GM21528 (cell line): ENCODE measurements at regions not wholly inside any gene's neighbourhood (a gene's known extent, or its start where the extent isn't known, plus 50 kb on each side); places are given as distances from the start of the nearest gene placed in this dataset.

Experiments
- ATAC-seq: cut with Tn5 transposase; IDR thresholded peaks from one replicate; pipeline ENCODE4 v1.9.1; 2021; ENCODE audit warnings: mild to moderate bottlenecking, moderate library complexity; ENCODE audit not compliant: unreplicated experiment, low FRiP score

DNA sequence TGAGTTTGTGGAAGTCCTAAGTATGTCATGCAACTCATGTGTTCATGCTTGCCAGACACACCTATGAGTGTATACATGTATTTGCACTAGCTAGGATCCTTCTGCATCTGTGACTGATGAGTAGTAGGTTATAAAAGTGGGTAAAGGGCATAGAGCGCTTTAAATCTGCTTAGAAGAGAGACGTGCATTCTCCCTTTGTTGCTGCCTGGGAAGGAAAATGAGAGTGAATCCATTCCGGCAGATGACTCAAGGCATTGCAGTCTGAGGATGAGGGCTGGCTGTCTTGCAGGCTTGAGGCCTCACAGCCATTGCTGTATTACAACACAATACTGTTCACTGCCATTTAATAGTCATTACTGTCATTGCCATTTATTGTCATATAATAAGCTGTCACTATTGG lies 120.8 kb upstream of the UMPS start:
- ATAC-seq = no peak

DNA sequence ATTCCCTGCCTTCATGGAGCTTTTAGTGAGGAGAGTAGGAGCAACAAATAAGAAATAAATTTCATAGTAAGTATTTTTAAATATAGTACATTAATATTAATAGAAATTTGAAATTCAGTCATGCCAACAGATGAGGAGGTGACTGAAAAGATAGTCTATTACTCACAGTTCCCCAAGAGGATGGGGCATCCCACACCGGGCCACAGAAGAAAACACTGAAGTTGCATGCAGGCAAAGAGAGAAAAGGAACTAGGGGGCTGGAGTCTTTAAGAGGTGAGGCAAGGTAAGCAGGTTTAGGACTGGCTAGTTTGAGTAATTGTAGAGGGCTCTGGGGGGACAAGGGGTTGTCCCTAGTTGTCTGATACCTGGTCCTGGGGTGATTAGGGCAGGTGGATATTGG lies 120.1 kb upstream of the UMPS start:
- ATAC-seq = no peak

- no peak for ATAC-seq
Measured at GRCh38 chr3:124611520-124611919, 118.7 kb upstream of the UMPS start.

- ATAC-seq = no peak
Measured at GRCh38 chr3:124615896-124616543, 114.2 kb upstream of the UMPS start.

DNA sequence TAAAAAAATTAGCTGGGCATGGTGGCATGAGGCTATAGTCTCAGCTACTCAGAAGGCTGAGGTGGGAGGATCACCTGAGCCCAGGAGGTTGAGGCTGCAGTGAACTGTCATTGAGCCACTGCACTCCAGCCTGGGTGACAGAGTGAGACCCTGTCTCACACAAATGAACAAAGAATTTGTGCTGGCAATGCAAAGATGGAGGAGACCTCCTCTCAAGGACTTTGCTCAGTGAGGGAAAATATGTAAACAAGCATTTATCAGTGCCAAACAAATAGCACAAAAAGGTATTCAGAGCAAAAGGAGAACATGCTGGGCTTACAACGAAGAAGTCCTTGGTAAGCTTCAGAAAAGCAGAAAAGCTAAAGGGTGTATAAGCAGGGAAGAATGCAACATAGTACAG lies 113.1 kb upstream of the UMPS start:
- ATAC-seq = no peak

DNA sequence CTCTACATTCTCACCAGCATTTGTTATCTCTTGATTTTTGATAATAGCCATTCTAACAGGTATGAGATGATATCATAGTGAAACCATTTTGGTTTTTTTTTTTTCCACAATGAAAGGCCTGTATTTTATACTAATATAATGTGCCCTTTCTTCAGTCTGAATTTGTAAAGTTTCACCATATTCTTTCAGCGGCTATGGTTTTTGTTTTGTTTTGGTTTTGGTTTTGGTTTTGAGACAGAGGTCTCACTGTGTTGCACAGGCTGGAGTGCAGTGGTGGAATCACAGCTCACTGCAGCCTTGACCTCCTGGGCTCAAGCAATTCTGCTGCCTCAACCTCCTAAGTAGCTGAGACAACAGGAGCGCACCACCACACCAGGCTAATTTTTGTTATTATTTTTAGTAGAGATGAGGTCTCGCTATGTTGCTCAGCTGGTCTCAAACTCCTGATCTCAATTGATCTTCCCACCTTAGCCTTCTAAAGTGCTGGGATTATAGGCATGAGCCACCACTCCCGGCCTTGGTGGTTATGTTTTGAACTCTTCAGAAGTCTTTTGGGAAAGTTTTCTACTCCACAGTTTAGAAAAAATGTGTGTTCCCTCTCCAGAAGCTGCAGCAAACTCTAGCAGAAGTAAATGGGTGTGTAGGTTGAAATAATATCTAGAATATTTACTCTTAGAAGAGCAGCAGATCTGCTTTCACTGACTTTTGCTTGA lies 110.2 kb upstream of the UMPS start:
- no peak for ATAC-seq

GRCh38 chr3:124620600-124621063 lies 109.6 kb upstream of the UMPS start:
- ATAC-seq = no peak

GRCh38 chr3:124621498-124621897 lies 108.8 kb upstream of the UMPS start:
- no peak for ATAC-seq

DNA sequence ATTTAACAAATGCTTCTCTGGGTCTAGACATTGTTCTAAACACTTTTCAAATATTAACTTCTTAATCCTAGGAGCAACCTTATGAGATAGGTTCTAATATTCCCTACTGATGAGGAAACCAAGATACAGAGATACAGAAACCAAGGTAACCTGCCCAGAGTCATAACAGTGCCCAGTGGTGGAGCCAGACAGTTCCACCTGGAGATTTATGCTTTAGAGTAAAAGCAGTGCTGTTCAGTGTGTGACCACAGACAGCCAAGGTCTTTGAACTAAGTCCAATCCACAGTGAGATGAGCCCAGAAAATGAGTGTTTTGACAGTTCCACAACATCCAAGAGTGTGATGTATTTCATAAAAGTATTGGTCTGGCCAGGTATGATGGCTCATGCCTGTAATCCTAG lies 105.2 kb upstream of the UMPS start:
- no peak for ATAC-seq

GRCh38 chr3:124627501-124627908 lies 102.7 kb upstream of the UMPS start:
- ATAC-seq = no peak

GRCh38 chr3:124628863-124629262 lies 101.4 kb upstream of the UMPS start:
- no peak for ATAC-seq

GRCh38 chr3:124629497-124629896 lies 100.8 kb upstream of the UMPS start:
- ATAC-seq = no peak

- ATAC-seq = no peak
Measured at GRCh38 chr3:124630960-124631359, 99.3 kb upstream of the UMPS start.

- ATAC-seq = no peak
Measured at GRCh38 chr3:124631727-124632126, 98.5 kb upstream of the UMPS start.

DNA sequence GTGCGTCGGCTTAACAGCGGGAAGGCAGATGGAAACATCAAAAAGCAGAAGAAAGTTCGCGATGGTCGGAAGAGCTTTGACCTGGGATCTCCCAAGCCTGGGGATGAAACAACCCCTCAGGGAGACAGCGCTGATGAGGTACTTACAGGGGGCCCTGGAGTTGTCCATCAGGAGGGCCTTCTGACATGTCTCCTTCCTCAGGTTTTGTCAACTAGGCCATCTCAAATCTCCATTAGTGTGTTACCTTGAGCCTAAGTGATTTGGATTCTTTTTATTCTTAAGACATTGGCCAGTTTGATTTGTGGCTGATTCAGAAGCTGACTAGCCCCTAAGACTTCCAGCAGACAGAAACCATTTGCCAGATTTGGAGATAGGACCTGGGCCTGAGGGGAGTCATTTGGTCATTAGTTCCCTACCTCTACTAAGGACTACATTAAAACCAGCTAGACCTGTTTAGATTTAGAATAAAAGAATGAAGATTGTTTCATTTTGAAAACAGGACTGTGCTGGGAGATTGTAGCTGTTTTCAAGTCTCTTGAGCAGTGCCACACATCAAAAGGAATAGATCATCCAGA lies 97.6 kb upstream of the UMPS start:
- ATAC-seq = no peak

- ATAC-seq = no peak
Measured at GRCh38 chr3:124633524-124633923, 96.7 kb upstream of the UMPS start.

- ATAC-seq = no peak
Measured at GRCh38 chr3:124634210-124635168, 95.8 kb upstream of the UMPS start.

DNA sequence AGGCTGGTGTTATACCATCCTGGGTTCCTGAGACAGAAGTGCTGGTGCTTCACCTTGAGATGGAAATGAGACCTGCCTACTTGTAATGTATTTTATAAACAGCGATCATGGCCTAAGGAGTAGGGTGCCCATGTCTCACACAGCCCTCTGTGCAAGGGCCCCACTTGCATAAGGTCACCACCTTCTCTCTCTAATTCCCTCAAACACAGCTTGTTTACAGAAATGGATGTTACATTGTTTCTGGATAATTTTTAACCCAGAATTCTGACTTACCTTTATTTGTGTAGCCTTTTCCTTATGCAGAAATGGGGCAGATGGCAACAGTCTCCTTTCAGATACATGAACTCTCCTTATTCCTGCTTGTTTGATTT lies 95.1 kb upstream of the UMPS start:
- no peak for ATAC-seq

DNA sequence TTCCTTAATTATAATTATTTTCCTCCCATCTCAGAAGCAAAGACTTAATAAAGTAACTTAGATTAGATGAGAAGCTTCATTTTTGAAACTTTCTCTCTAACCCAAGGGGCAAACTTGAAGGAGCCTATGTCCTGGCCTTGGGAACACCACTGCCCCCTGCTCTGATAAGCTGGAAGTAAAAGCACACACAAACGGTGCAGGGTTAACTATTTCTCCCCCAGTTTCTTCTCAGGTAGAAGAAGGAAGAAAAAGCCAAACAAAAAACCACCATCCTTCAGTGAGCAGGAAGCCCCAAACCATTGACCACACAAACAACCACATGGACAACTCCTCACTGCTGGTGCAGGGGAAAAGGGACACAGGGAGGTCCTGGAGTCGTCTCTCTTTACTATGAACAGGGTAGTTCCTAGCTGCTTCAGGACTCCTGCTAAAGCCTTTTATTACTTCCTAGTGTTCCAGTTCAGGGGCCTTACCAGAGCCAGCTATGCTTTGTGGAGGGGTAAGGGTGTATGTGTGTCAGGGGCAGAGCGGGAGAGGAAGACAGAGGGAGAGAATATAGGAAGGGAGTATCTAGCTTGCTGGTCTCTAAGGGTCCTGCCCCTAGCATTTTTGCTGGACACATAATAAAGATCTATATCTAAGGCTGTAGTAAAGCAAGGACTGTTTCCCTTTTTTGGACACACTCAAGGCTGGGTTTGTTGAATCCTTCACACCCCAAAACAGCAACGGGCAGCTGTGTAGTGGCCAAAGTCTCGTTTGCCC lies 94.0 kb upstream of the UMPS start:
- no peak for ATAC-seq

DNA sequence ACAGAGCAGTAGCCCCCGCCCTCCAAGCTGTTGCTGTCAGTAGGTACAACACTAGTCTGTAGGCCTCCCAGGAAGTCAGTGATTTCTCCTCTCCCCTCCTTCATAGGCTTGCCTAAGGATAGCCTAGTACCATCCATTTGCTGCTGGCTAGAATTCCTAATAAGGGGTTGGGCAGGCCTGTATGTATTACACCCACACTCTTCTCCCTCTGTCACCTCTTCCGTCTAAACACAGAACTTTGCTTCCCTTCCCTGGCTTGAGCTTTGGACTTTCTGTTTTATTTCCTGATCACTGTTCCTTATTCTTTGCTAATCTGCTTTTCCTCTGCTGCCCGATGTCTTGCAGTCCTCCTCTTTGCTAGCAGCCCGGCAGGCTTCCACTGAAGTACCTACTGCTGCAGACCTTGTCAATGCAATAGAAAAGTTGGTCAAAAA lies 93.4 kb upstream of the UMPS start:
- no peak for ATAC-seq
